ENCODE measurements at regions not wholly inside any gene's neighbourhood (a gene's known extent, or its start where the extent isn't known, plus 50 kb on each side); places are given as distances from the start of the nearest gene placed in this dataset.

GRCh38 chr1:239775466-239775865 is 316.2 kb upstream of the FMN2 start:
- Histone ChIP-seq H3K9me3 (ENCODE audit: control insufficient read depth, insufficient read depth, low read length) (no peaks in the 10 kb centered on the region; the same call in 1 of the 2 replicates), H3K79me1 (ENCODE audit: low read depth in 1 of 2, low read length in 2 of 2) (no peaks in the 10 kb centered on the region), H3K18ac (ENCODE audit: low read depth, low read length) (no peak overlapping the region), H3K27ac (ENCODE audit: insufficient read depth, low read length) (no peak overlapping the region), H3K36me3 (ENCODE audit: control insufficient read depth, insufficient read depth, low read length) (no peaks in the 10 kb centered on the region), H3K4me3 (ENCODE audit: insufficient read depth, low read depth, low read length) (no peak overlapping the region), H4K20me1 (ENCODE audit: insufficient read depth, low read length) (no peaks in the 10 kb centered on the region), H3K23ac (ENCODE audit: low read depth, low read length) (no peak overlapping the region), H2AK5ac (ENCODE audit: low read depth, low read length) (no peak overlapping the region), H2AFZ (replicated peaks; ENCODE audit: low read length, poor library complexity) (no peak overlapping the region), H3K56ac (ENCODE audit: extremely low read depth, insufficient read depth, low read length) (no peak overlapping the region), H3K9me1 (ENCODE audit: insufficient read depth, low read length) (no peaks in the 10 kb centered on the region), H2BK5ac (ENCODE audit: low read depth, low read length, poor library complexity, severe bottlenecking) (no peak overlapping the region), H4K8ac (ENCODE audit: low read depth in 2 of 2, low read length in 2 of 2) (no peak overlapping the region), H3K9ac (ENCODE audit: low read depth, low read length) (no peak overlapping the region), H4K91ac (ENCODE audit: insufficient read depth, low read depth, low read length) (no peak overlapping the region), H2BK15ac (ENCODE audit: low read depth, low read length) (no peak overlapping the region), H2BK120ac (ENCODE audit: low read depth, low read length) (no peak overlapping the region), H2BK20ac (ENCODE audit: low read depth, low read length) (no peak overlapping the region), H3K27me3 (ENCODE audit: control insufficient read depth, insufficient read depth, low read length) (no peaks in the 10 kb centered on the region), H3K4me1 (ENCODE audit: control insufficient read depth, insufficient read depth, low read length) (no peaks in the 10 kb centered on the region), H4K5ac (ENCODE audit: low read depth, low read length) (no peak overlapping the region), H2AK9ac (replicated peaks; ENCODE audit: low read depth, low read length, poor library complexity) (no peak overlapping the region), H3K4me2 (ENCODE audit: low read depth, low read length) (no peak overlapping the region), H3K4ac (ENCODE audit: low read depth, low read length) (no peak overlapping the region), H3K14ac (replicated peaks; ENCODE audit: low read depth, low read length) (no peak overlapping the region)
- CTCF ChIA-PET: no interaction called here
- 57% methylated on average over 2 of the region's 6 CpGs; no CpG with 5 or more reads in 1 of the 2 experiments for WGBS, 2 experiments (ENCODE audit: extremely low coverage in 2 of 2, insufficient read length in 1 of 2)
- in situ Hi-C loops (cut with MboI; ENCODE audit: low sequenced_read_pairs) (no loop called here), dilution Hi-C loops (cut with HindIII; ENCODE audit: low sequenced_read_pairs, unreplicated experiment) (no loop called here), intact Hi-C loops (cut with micrococcal nuclease) (no loop called here)
- no peak for ATAC-seq (ENCODE audit: low read depth)
- BruUV-seq (replicated peaks): no TSS peak
- TF ChIP-seq CTCF (conservative IDR thresholded peaks at IDR 0.05; ENCODE audit: low read depth, low read length) (no peak), ELK1 (IDR thresholded peaks at IDR 0.05; ENCODE audit: borderline replicate concordance, low read depth, low read length) (no peak), RFX5 (IDR thresholded peaks at IDR 0.05; ENCODE audit: low read depth, low read length) (no peak), MAZ (IDR thresholded peaks at IDR 0.05; ENCODE audit: borderline replicate concordance, low read depth, low read length) (no peak), RAD21 (IDR thresholded peaks at IDR 0.05; ENCODE audit: low read length) (no peak), MXI1 (IDR thresholded peaks at IDR 0.05; ENCODE audit: borderline replicate concordance, low read depth, low read length) (no peak), MAFK (IDR thresholded peaks at IDR 0.05; ENCODE audit: low read depth, low read length) (no peak), CEBPB (IDR thresholded peaks at IDR 0.05; ENCODE audit: low read depth, low read length) (no peak), NFE2L2 (IDR thresholded peaks at IDR 0.05; ENCODE audit: low read depth, low read length) (no peak), FOS (IDR thresholded peaks at IDR 0.05; ENCODE audit: low read depth, low read length) (no peak), CHD1 (IDR thresholded peaks at IDR 0.05; ENCODE audit: low read depth, low read length) (no peak), USF2 (IDR thresholded peaks at IDR 0.05; ENCODE audit: low read depth, low read length) (no peak), SMC3 (IDR thresholded peaks at IDR 0.05; ENCODE audit: low read depth, low read length) (no peak), POLR2A (IDR thresholded peaks at IDR 0.05; ENCODE audit: low read depth, low read length) (no peak), BHLHE40 (IDR thresholded peaks at IDR 0.05; ENCODE audit: low read depth, low read length) (no peak), RCOR1 (IDR thresholded peaks at IDR 0.05; ENCODE audit: insufficient replicate concordance, low read length) (no peak)
- POLR2A ChIA-PET (ENCODE audit: unreplicated experiment): no interaction called here
- DNase-seq: no peak

Measured in IMR-90 (cell line).